Stimulated activated naive CD4-positive, alpha-beta T cell (primary cell): ENCODE measurements at regions not wholly inside any gene's neighbourhood (a gene's known extent, or its start where the extent isn't known, plus 50 kb on each side); places are given as distances from the start of the nearest gene placed in this dataset.
"Not testable (repeated sequence)": the region's sequence is repeated elsewhere in the genome, so short reads cannot be mapped to it uniquely, and the experiment has no call there.

ENCODE experiments used
- DNase-seq, 6 experiments: peaks; one replicate each; lab custom pipeline; 2025; lab: John Stamatoyannopoulos, UW

GRCh38 chr16:60271781-60272180 is 1537.7 kb upstream of the GOT2 start:
- no peak for DNase-seq

- no peak for DNase-seq
Measured at GRCh38 chr16:60271025-60271771, 1537.1 kb upstream of the GOT2 start.

GRCh38 chr16:60261425-60261824 is 1527.3 kb upstream of the GOT2 start:
- no peak for DNase-seq

- no peak for DNase-seq
Measured at GRCh38 chr16:60259956-60260355, 1525.8 kb upstream of the GOT2 start.

GRCh38 chr16:60246086-60246485 is 1512.0 kb upstream of the GOT2 start:
- no peak for DNase-seq

- DNase-seq: no peak
Measured at GRCh38 chr16:60241671-60242070, 1507.6 kb upstream of the GOT2 start.

- DNase-seq: no peak
Measured at GRCh38 chr16:60230666-60231065, 1496.5 kb upstream of the GOT2 start.

- no peak for DNase-seq
Measured at GRCh38 chr16:60225541-60225940, 1491.4 kb upstream of the GOT2 start.

- no peak for DNase-seq
Measured at GRCh38 chr16:60217787-60218186, 1483.7 kb upstream of the GOT2 start.

GRCh38 chr16:60214311-60214710 is 1480.2 kb upstream of the GOT2 start:
- DNase-seq: no peak

GRCh38 chr16:60206516-60206915 is 1472.4 kb upstream of the GOT2 start:
- DNase-seq: no peak

GRCh38 chr16:60204181-60204580 is 1470.1 kb upstream of the GOT2 start:
- DNase-seq: no peak

- no peak for DNase-seq
Measured at GRCh38 chr16:60203525-60204124, 1469.5 kb upstream of the GOT2 start.

GRCh38 chr16:60200729-60201128 is 1466.6 kb upstream of the GOT2 start:
- not testable (repeated sequence) for DNase-seq

GRCh38 chr16:60200161-60200560 is 1466.0 kb upstream of the GOT2 start:
- no peak for DNase-seq

GRCh38 chr16:60199150-60199549 is 1465.0 kb upstream of the GOT2 start:
- DNase-seq: no peak

GRCh38 chr16:60181536-60181935 is 1447.4 kb upstream of the GOT2 start:
- no peak for DNase-seq

- DNase-seq: no peak
Measured at GRCh38 chr16:60180609-60181008, 1446.5 kb upstream of the GOT2 start.

- no peak for DNase-seq
Measured at GRCh38 chr16:60170196-60170595, 1436.1 kb upstream of the GOT2 start.

GRCh38 chr16:60166111-60166510 is 1432.0 kb upstream of the GOT2 start:
- DNase-seq: no peak

GRCh38 chr16:60151987-60152386 is 1417.9 kb upstream of the GOT2 start:
- DNase-seq: no peak

- no peak for DNase-seq
Measured at GRCh38 chr16:60150907-60151306, 1416.8 kb upstream of the GOT2 start.

- no peak for DNase-seq
Measured at GRCh38 chr16:60143348-60143705, 1409.2 kb upstream of the GOT2 start.
